ENCODE measurements at regions not wholly inside any gene's neighbourhood (a gene's known extent, or its start where the extent isn't known, plus 50 kb on each side); places are given as distances from the start of the nearest gene placed in this dataset.
"Not testable (repeated sequence)": the region's sequence is repeated elsewhere in the genome, so short reads cannot be mapped to it uniquely, and the experiment has no call there.

- no TSS peak for BruUV-seq (replicated peaks)
- no peak for TF ChIP-seq CTCF (IDR thresholded peaks at IDR 0.05; ENCODE audit: unreplicated experiment)
- peaks cover 52% of the 10 kb centered on the region for H3K9me3 Mint-ChIP-seq (ENCODE audit: unreplicated experiment)
- intact Hi-C loops (cut with micrococcal nuclease): no loop called here
- H3K27me3 Mint-ChIP-seq (ENCODE audit: insufficient read depth, unreplicated experiment): no peaks in the 10 kb centered on the region
- no peak overlapping the region for H3K27ac Mint-ChIP-seq (ENCODE audit: low read depth, unreplicated experiment)
- ChIA-PET CTCF (no interaction called here), POLR2A (no interaction called here)
- no peaks in the 10 kb centered on the region for H3K36me3 Mint-ChIP-seq (ENCODE audit: insufficient read depth, unreplicated experiment)
- H3K4me1 Mint-ChIP-seq (ENCODE audit: insufficient read depth, unreplicated experiment): no peaks in the 10 kb centered on the region
- DNase-seq (ENCODE audit: unreplicated experiment): no peak
- H3K4me3 Mint-ChIP-seq (ENCODE audit: unreplicated experiment): no peak overlapping the region
These were observed 302.7 kb upstream of the CCL2 start for GRCh38 chr17:33952425-33952824.

GRCh38 chr17:33954597-33954996 is 300.5 kb upstream of the CCL2 start:
- BruUV-seq (replicated peaks): no TSS peak
- no peak overlapping the region for H3K4me3 Mint-ChIP-seq (ENCODE audit: unreplicated experiment)
- DNase-seq (ENCODE audit: unreplicated experiment): no peak
- TF ChIP-seq CTCF (IDR thresholded peaks at IDR 0.05; ENCODE audit: unreplicated experiment): no peak
- CTCF ChIA-PET: no interaction called here
- H3K27ac Mint-ChIP-seq (ENCODE audit: low read depth, unreplicated experiment): no peak overlapping the region
- H3K27me3 Mint-ChIP-seq (ENCODE audit: insufficient read depth, unreplicated experiment): no peaks in the 10 kb centered on the region
- no peaks in the 10 kb centered on the region for H3K36me3 Mint-ChIP-seq (ENCODE audit: insufficient read depth, unreplicated experiment)
- H3K4me1 Mint-ChIP-seq (ENCODE audit: insufficient read depth, unreplicated experiment): no peaks in the 10 kb centered on the region
- H3K9me3 Mint-ChIP-seq (ENCODE audit: unreplicated experiment): peaks cover 55% of the 10 kb centered on the region
- POLR2A ChIA-PET: no interaction called here
- intact Hi-C loops (cut with micrococcal nuclease): no loop called here

- Mint-ChIP-seq H3K27me3 (ENCODE audit: insufficient read depth, unreplicated experiment) (no peaks in the 10 kb centered on the region), H3K36me3 (ENCODE audit: insufficient read depth, unreplicated experiment) (no peaks in the 10 kb centered on the region), H3K9me3 (ENCODE audit: unreplicated experiment) (peaks cover 63% of the 10 kb centered on the region), H3K27ac (ENCODE audit: low read depth, unreplicated experiment) (no peak overlapping the region), H3K4me1 (ENCODE audit: insufficient read depth, unreplicated experiment) (no peaks in the 10 kb centered on the region), H3K4me3 (ENCODE audit: unreplicated experiment) (no peak overlapping the region)
- TF ChIP-seq CTCF (IDR thresholded peaks at IDR 0.05; ENCODE audit: unreplicated experiment): no peak
- no peak for DNase-seq (ENCODE audit: unreplicated experiment)
- intact Hi-C loops (cut with micrococcal nuclease): no loop called here
- POLR2A ChIA-PET: no interaction called here
- no TSS peak for BruUV-seq (replicated peaks)
- CTCF ChIA-PET: interaction anchor here (0.9 kb wide), 1 partner anchor 11 kb away, joined by 4 read pairs; no protein-coding TSS in a partner anchor
These were observed 299.6 kb upstream of the CCL2 start for GRCh38 chr17:33955461-33955860.

GRCh38 chr17:33959098-33959497 is 296.0 kb upstream of the CCL2 start:
- POLR2A ChIA-PET; H3K4me3 Mint-ChIP-seq (ENCODE audit: unreplicated experiment); intact Hi-C loops (cut with micrococcal nuclease); BruUV-seq (replicated peaks); H3K27me3 Mint-ChIP-seq (ENCODE audit: insufficient read depth, unreplicated experiment); H3K4me1 Mint-ChIP-seq (ENCODE audit: insufficient read depth, unreplicated experiment); H3K27ac Mint-ChIP-seq (ENCODE audit: low read depth, unreplicated experiment); H3K36me3 Mint-ChIP-seq (ENCODE audit: insufficient read depth, unreplicated experiment); CTCF ChIA-PET; DNase-seq (ENCODE audit: unreplicated experiment): not testable (repeated sequence)
- peaks cover 75% of the 10 kb centered on the region for H3K9me3 Mint-ChIP-seq (ENCODE audit: unreplicated experiment)

All from MCF 10A (cell line).